ENCODE measurements at regions not wholly inside any gene's neighbourhood (a gene's known extent, or its start where the extent isn't known, plus 50 kb on each side); places are given as distances from the start of the nearest gene placed in this dataset.
A peak's percentile ranks its signal among the peaks of the same experiment; 100 is the strongest.
"Not testable (repeated sequence)": the region's sequence is repeated elsewhere in the genome, so short reads cannot be mapped to it uniquely, and the experiment has no call there.

- no peak for DNase-seq
Observed at GRCh38 chr2:39923455-39923854, 144.4 kb upstream of the THUMPD2 start.

- DNase-seq, result no peak
Observed at GRCh38 chr2:39922679-39923405, 143.8 kb upstream of the THUMPD2 start.

- DNase-seq, result no peak
Observed at GRCh38 chr2:39920307-39920801, 141.3 kb upstream of the THUMPD2 start.

GRCh38 chr2:39919511-39920306 is 140.7 kb upstream of the THUMPD2 start:
- DNase-seq, result no peak

GRCh38 chr2:39918886-39919285 is 139.8 kb upstream of the THUMPD2 start:
- DNase-seq, result no peak

GRCh38 chr2:39917371-39917770 is 138.3 kb upstream of the THUMPD2 start:
- DNase-seq, result not testable (repeated sequence)

- DNase-seq, result no peak
Observed at GRCh38 chr2:39914949-39915348, 135.9 kb upstream of the THUMPD2 start.

GRCh38 chr2:39913648-39914461 is 134.8 kb upstream of the THUMPD2 start:
- DNase-seq, result peak; percentile 85

- peak; percentile 76 for DNase-seq
Observed at GRCh38 chr2:39902103-39902502, 123.0 kb upstream of the THUMPD2 start.

- no peak for DNase-seq
Observed at GRCh38 chr2:39898934-39899333, 119.9 kb upstream of the THUMPD2 start.

- DNase-seq, result no peak
Observed at GRCh38 chr2:39897273-39897672, 118.2 kb upstream of the THUMPD2 start.

- DNase-seq, result no peak
Observed at GRCh38 chr2:39894082-39894481, 115.0 kb upstream of the THUMPD2 start.

- DNase-seq, result no peak
Observed at GRCh38 chr2:39893616-39894015, 114.6 kb upstream of the THUMPD2 start.

GRCh38 chr2:39881948-39882347 is 102.9 kb upstream of the THUMPD2 start:
- DNase-seq, result no peak

- DNase-seq, result peak; percentile 23
Observed at GRCh38 chr2:39881494-39881893, 102.4 kb upstream of the THUMPD2 start.

GRCh38 chr2:39879001-39879400 is 99.9 kb upstream of the THUMPD2 start:
- DNase-seq, result not testable (repeated sequence)

- DNase-seq, result no peak
Observed at GRCh38 chr2:39875914-39876267, 96.8 kb upstream of the THUMPD2 start.

GRCh38 chr2:39875182-39875913 is 96.3 kb upstream of the THUMPD2 start:
- DNase-seq, result peak; percentile 93

GRCh38 chr2:39874236-39874635 is 95.2 kb upstream of the THUMPD2 start:
- no peak for DNase-seq

- no peak for DNase-seq
Observed at GRCh38 chr2:39873586-39873985, 94.5 kb upstream of the THUMPD2 start.

GRCh38 chr2:39872748-39873147 is 93.7 kb upstream of the THUMPD2 start:
- no peak for DNase-seq

- DNase-seq, result peak; percentile 78
Observed at GRCh38 chr2:39871291-39871761, 92.3 kb upstream of the THUMPD2 start.
